ENCODE measurements at regions not wholly inside any gene's neighbourhood (a gene's known extent, or its start where the extent isn't known, plus 50 kb on each side); places are given as distances from the start of the nearest gene placed in this dataset.

- no peak for DNase-seq
Measured at GRCh38 chr20:56060486-56060885, 55.2 kb upstream of the CBLN4 start.

- DNase-seq: no peak
Measured at GRCh38 chr20:56069016-56069415, 63.7 kb upstream of the CBLN4 start.

GRCh38 chr20:56072165-56072564, 66.8 kb upstream of the CBLN4 start:
- no peak for DNase-seq

GRCh38 chr20:56088375-56088774, 83.1 kb upstream of the CBLN4 start:
- no peak for DNase-seq

GRCh38 chr20:56091628-56092234, 86.4 kb upstream of the CBLN4 start:
- DNase-seq: no peak

- no peak for DNase-seq
Measured at GRCh38 chr20:56094228-56094627, 88.9 kb upstream of the CBLN4 start.

- DNase-seq: no peak
Measured at GRCh38 chr20:56098981-56099500, 93.7 kb upstream of the CBLN4 start.

GRCh38 chr20:56111961-56112730, 106.8 kb upstream of the CBLN4 start:
- no peak for DNase-seq

GRCh38 chr20:56117350-56117749, 112.0 kb upstream of the CBLN4 start:
- DNase-seq: no peak

GRCh38 chr20:56121850-56122249, 116.5 kb upstream of the CBLN4 start:
- no peak for DNase-seq

- DNase-seq: no peak
Measured at GRCh38 chr20:56143759-56144158, 104.8 kb upstream of the MC3R start.

- no peak for DNase-seq
Measured at GRCh38 chr20:56151834-56152233, 96.7 kb upstream of the MC3R start.

- DNase-seq: no peak
Measured at GRCh38 chr20:56153926-56154325, 94.6 kb upstream of the MC3R start.

- DNase-seq: no peak
Measured at GRCh38 chr20:56155625-56156024, 92.9 kb upstream of the MC3R start.

GRCh38 chr20:56157530-56158203, 90.9 kb upstream of the MC3R start:
- DNase-seq: no peak

GRCh38 chr20:56158489-56158888, 90.0 kb upstream of the MC3R start:
- DNase-seq: no peak

GRCh38 chr20:56160956-56161355, 87.6 kb upstream of the MC3R start:
- DNase-seq: no peak

GRCh38 chr20:56163806-56164205, 84.7 kb upstream of the MC3R start:
- no peak for DNase-seq

- peak in 1 of 2 experiments; percentile 20 for DNase-seq
Measured at GRCh38 chr20:56166781-56167465, 81.6 kb upstream of the MC3R start.

- peak in 1 of 2 experiments; percentile 1 for DNase-seq
Measured at GRCh38 chr20:56171087-56172012, 77.2 kb upstream of the MC3R start.

- DNase-seq: no peak
Measured at GRCh38 chr20:56173438-56173837, 75.1 kb upstream of the MC3R start.

GRCh38 chr20:56174416-56174815, 74.1 kb upstream of the MC3R start:
- no peak for DNase-seq

All from NCI-H2081 (cell line).